Activated naive CD4-positive, alpha-beta T cell treated with anti-CD3 and anti-CD28 coated beads for 36 hours (primary cell): ENCODE measurements at regions not wholly inside any gene's neighbourhood (a gene's known extent, or its start where the extent isn't known, plus 50 kb on each side); places are given as distances from the start of the nearest gene placed in this dataset.

Source experiments
- CTCF ChIA-PET: fragments of 350-600 bp; sonication (Branson Sonifier 250); formaldehyde crosslinking; loops from one replicate; lab custom pipeline; 2021; ENCODE audit warnings: antibody characterized with exemption; lab: Charles Lee
- DNase-seq: peaks from one replicate; pipeline ENCODE4 v3.0.0-alpha.2; 2020
- H3K27ac Mint-ChIP-seq: one replicate; pipeline ENCODE4 v1.8.0; 2021; ENCODE audit warnings: mild to moderate bottlenecking, mixed read lengths
- H3K27me3 Mint-ChIP-seq: one replicate; pipeline ENCODE4 v1.8.0; 2021; ENCODE audit warnings: low read depth, mixed read lengths
- H3K36me3 Mint-ChIP-seq: one replicate; pipeline ENCODE4 v1.8.0; 2021; ENCODE audit warnings: low read depth, mixed read lengths
- H3K4me1 Mint-ChIP-seq: one replicate; pipeline ENCODE4 v1.8.0; 2021; ENCODE audit warnings: low read depth, mixed read lengths
- H3K4me3 Mint-ChIP-seq: one replicate; pipeline ENCODE4 v1.8.0; 2021; ENCODE audit warnings: mild to moderate bottlenecking, moderate library complexity, mixed read lengths
- H3K9me3 Mint-ChIP-seq: one replicate; pipeline ENCODE4 v1.8.0; 2021; ENCODE audit warnings: mixed read lengths
- intact Hi-C: fragments of 100-400 bp; cut with micrococcal nuclease; formaldehyde crosslinking; loops from one replicate; pipeline ENCODE4 v1.15.1; 2023

DNA sequence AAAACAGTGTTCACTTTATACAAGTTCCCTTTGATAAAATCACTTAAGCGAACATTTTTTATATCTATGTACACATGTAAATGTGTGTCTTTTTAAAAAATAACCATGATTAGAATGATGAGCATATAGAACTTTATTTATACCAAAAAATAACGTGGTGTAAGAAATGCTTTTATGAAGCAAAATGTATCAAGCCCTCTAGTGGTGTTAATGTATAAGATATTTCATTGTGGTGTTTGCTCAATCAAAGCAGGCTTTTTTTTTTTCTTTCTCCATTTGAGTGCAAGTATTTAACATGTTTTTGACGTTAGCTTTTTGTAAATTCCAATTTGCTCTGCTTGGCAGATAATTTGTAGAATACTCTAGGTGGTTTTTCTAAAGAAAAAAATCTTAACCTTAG lies 2092.4 kb upstream of the TENM3 start:
- H3K9me3 Mint-ChIP-seq = no peaks in the 10 kb centered on the region
- CTCF ChIA-PET = no interaction called here
- H3K27ac Mint-ChIP-seq = no peak overlapping the region
- H3K27me3 Mint-ChIP-seq = no peaks in the 10 kb centered on the region
- intact Hi-C loops = no loop called here
- DNase-seq = no peak
- no peak overlapping the region for H3K4me3 Mint-ChIP-seq
- no peaks in the 10 kb centered on the region for H3K4me1 Mint-ChIP-seq
- no peaks in the 10 kb centered on the region for H3K36me3 Mint-ChIP-seq

DNA sequence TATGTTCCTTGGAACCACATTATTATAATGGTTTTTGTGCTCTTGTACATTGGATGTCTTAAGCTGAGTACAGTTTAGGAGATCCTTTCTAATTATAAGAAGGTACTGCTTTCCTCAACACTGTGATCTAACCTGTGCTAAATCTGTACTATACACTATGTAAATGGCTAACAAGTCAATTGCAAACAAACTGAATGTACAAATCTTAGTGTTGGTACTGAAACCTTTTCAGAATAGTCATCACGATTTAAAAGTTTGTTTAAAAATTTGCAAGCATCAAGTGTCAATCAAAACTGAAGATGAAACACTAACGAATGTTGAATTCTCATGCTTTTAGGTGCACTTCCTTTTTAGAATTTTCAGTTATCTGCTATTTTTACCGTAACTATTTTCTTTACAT lies 2090.4 kb upstream of the TENM3 start:
- Mint-ChIP-seq H3K4me1 (no peaks in the 10 kb centered on the region), H3K36me3 (no peaks in the 10 kb centered on the region), H3K4me3 (no peak overlapping the region), H3K27me3 (no peaks in the 10 kb centered on the region), H3K27ac (no peak overlapping the region), H3K9me3 (no peaks in the 10 kb centered on the region)
- CTCF ChIA-PET = no interaction called here
- DNase-seq = no peak
- intact Hi-C loops = no loop called here

DNA sequence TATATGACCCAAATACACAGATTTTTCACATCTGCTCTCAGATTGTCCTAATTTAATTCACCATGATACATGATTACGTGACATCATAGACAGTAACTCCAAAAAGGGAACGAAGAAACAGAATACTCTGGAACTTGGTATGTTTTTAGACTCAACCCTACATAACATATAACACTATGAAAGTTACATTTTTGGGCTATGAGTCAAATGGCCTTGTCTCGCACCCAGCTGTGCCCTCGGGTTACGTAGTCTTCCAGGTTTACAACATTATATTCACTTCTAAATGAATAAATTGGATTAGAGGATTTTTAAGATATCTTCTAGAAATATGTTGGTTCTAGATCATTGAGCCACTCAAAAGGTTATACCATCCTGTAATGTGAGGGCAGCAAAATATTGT lies 2089.6 kb upstream of the TENM3 start:
- Mint-ChIP-seq H3K27me3 (no peaks in the 10 kb centered on the region), H3K4me1 (no peaks in the 10 kb centered on the region), H3K27ac (no peak overlapping the region), H3K9me3 (no peaks in the 10 kb centered on the region), H3K36me3 (no peaks in the 10 kb centered on the region), H3K4me3 (no peak overlapping the region)
- DNase-seq = no peak
- intact Hi-C loops = no loop called here
- CTCF ChIA-PET = no interaction called here

DNA sequence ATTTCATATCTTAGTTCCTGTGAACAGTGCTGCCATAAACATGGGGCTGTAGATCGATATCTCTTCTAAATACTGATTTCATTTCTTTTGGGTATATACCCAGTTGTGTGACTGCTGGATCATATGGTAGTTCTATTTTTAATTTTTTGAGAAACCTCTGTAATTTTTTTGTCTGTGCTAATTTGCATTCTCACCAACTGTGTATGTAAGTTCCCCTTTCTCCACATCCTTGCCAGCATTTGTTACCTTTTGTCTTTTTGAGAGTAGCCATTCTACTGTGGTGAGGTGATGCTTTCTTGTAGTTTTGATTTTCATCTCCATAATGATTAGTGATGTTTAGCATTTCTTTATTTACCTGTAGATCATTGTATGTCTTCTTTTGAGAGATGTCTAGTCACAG lies 2086.5 kb upstream of the TENM3 start:
- Mint-ChIP-seq H3K27ac (no peak overlapping the region), H3K27me3 (no peaks in the 10 kb centered on the region), H3K36me3 (no peaks in the 10 kb centered on the region), H3K4me3 (no peak overlapping the region), H3K9me3 (no peaks in the 10 kb centered on the region), H3K4me1 (no peaks in the 10 kb centered on the region)
- intact Hi-C loops = no loop called here
- CTCF ChIA-PET = no interaction called here
- no peak for DNase-seq

DNA sequence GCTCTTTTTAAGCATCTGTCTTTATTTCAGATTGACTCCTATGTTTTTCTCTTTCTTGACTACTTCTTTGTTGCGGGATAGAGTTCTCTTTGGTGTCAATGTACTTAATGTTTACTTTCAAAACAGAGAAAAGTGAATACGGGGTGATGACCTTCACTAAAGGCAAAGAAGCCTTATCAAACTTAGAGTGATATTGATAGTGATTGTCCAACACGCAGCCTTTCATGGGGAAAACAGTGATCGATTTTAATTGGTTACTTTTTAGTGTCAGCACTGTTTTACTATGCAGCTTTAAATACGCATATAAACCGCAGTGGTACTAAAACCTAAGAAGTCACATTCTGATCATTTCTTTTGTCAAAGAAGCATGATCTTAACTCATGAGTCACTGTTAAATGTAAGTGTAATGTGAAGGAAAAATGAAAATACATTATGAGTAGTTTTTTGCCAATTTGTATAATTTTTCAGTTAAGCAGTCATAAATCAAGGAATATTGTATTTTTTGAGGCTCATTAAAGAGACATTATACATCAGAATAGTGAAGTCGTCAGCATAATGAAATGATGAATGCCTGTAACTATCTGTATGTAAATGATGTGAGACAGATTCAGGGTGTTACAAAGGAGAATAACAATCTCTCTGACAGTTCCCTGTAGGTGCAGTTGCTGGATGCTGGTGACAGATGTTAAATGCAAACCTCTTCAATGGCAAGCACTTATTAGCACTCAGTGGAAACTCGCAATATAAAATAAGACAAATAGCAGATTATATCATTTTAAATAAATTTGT lies 2082.8 kb upstream of the TENM3 start:
- no peak overlapping the region for H3K27ac Mint-ChIP-seq
- H3K27me3 Mint-ChIP-seq = no peaks in the 10 kb centered on the region
- no peaks in the 10 kb centered on the region for H3K9me3 Mint-ChIP-seq
- intact Hi-C loops = no loop called here
- no peaks in the 10 kb centered on the region for H3K4me1 Mint-ChIP-seq
- H3K36me3 Mint-ChIP-seq = no peaks in the 10 kb centered on the region
- H3K4me3 Mint-ChIP-seq = no peak overlapping the region
- no peak for DNase-seq
- CTCF ChIA-PET = interaction anchor here (0.6 kb wide), 1 partner anchor 11 kb away, joined by 3 read pairs; no protein-coding TSS in a partner anchor

DNA sequence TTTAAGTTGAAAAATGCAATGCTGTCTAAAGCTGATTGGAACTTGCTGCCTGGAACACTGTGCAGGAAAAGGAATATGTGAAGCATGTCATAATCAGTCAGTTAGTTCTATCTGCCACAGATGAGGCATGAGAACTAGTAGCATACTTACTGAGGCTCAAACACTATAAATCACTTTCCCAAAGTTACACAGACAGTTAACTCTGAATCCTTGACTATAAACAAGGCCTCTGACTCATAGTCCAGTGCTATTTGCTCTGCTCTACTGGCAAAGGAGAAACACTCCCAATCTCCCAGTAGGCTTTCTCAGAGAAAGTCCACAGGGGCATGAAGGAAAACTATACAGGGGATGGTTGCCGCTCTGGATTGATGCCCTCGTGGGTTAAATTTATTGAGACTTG lies 2078.4 kb upstream of the TENM3 start:
- CTCF ChIA-PET = no interaction called here
- Mint-ChIP-seq H3K27me3 (no peaks in the 10 kb centered on the region), H3K27ac (no peak overlapping the region), H3K9me3 (no peaks in the 10 kb centered on the region), H3K4me1 (no peaks in the 10 kb centered on the region), H3K36me3 (no peaks in the 10 kb centered on the region), H3K4me3 (no peak overlapping the region)
- intact Hi-C loops = no loop called here
- no peak for DNase-seq

DNA sequence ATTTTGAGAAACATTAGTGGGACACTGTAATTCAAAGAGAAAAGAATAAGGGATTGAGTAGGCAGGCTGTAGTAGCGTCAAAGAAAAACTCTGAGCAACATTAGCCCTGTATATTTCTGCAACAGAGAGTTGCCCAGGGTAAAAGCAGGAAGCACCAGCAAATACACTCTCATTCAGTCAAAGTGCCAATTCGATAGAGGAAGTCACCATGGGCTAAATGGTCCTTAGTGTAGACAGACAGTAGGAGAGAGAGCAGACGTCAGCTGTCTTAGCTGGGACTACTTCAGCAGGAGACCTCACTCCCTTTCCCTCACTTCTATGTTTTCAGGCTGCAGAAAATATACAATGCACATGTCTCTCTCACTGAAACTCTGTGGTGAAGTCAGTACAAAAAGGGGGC lies 2073.8 kb upstream of the TENM3 start:
- CTCF ChIA-PET = no interaction called here
- Mint-ChIP-seq H3K9me3 (peaks cover 4% of the 10 kb centered on the region), H3K27me3 (no peaks in the 10 kb centered on the region), H3K4me1 (no peaks in the 10 kb centered on the region), H3K27ac (no peak overlapping the region), H3K4me3 (no peak overlapping the region), H3K36me3 (no peaks in the 10 kb centered on the region)
- no peak for DNase-seq
- intact Hi-C loops = no loop called here

DNA sequence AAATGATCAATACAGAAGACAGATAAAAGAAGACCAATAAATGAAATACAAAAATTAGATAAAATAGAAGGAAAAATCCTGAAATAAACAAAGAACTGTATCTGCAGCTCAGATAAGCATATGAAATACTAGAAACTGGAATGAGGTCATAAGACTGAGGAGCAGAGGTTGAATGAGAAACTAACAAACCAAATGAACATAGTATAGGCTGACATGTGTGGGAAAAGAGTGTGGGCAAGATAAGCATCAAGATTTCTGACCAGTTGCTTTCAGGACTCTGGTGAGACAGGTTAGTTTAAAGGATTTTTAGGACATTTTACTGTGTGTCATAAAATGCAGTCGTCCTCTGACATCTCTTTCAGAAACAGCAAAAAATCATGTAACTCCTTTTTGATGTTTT lies 2073.2 kb upstream of the TENM3 start:
- Mint-ChIP-seq H3K4me1 (no peaks in the 10 kb centered on the region), H3K36me3 (no peaks in the 10 kb centered on the region), H3K9me3 (peaks cover 4% of the 10 kb centered on the region), H3K27ac (no peak overlapping the region), H3K27me3 (no peaks in the 10 kb centered on the region), H3K4me3 (no peak overlapping the region)
- CTCF ChIA-PET = no interaction called here
- intact Hi-C loops = no loop called here
- DNase-seq = no peak

DNA sequence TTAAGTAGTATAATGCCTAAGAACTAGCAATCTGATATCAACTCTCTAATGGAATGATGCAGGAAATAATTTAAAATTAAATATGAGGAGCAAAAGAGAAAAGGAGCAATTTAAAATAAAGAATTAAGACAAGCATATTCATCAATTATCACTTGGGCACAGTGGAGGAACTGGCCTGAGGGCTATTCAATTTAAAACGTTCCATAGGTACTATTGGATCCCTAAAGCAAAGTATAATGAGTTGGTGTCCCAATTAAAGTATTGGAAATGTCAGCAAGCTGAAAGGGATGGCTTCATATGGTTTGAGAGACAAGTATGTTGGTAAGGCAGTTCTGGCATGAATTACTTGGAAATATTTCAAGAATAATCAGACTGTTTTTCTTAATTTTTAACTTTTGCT lies 2064.1 kb upstream of the TENM3 start:
- no peak overlapping the region for H3K4me3 Mint-ChIP-seq
- no peaks in the 10 kb centered on the region for H3K36me3 Mint-ChIP-seq
- no peaks in the 10 kb centered on the region for H3K27me3 Mint-ChIP-seq
- intact Hi-C loops = no loop called here
- CTCF ChIA-PET = no interaction called here
- H3K27ac Mint-ChIP-seq = no peak overlapping the region
- H3K9me3 Mint-ChIP-seq = peaks cover 5% of the 10 kb centered on the region
- H3K4me1 Mint-ChIP-seq = no peaks in the 10 kb centered on the region
- no peak for DNase-seq

DNA sequence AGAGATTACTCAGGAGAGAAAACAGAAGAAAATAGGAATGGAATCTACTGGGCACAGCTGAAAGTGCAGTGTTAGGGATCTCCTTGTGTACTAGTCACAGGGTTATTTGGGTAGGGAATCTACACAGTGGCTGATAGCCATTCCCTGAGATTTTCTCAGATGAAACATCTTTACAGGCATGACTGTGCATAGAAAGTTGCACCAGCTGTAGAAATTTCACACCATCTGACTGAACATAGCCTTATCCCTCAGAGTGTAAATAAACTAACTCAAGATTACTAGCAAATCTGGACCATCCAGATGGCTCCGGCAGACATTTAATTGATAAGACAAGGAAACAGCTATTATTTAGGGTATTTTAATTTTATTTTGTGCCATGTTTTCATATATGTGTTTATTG lies 2053.5 kb upstream of the TENM3 start:
- no peak overlapping the region for H3K4me3 Mint-ChIP-seq
- H3K27ac Mint-ChIP-seq = no peak overlapping the region
- intact Hi-C loops = no loop called here
- no peaks in the 10 kb centered on the region for H3K36me3 Mint-ChIP-seq
- H3K4me1 Mint-ChIP-seq = no peaks in the 10 kb centered on the region
- no peaks in the 10 kb centered on the region for H3K27me3 Mint-ChIP-seq
- H3K9me3 Mint-ChIP-seq = no peaks in the 10 kb centered on the region
- CTCF ChIA-PET = no interaction called here
- DNase-seq = no peak

DNA sequence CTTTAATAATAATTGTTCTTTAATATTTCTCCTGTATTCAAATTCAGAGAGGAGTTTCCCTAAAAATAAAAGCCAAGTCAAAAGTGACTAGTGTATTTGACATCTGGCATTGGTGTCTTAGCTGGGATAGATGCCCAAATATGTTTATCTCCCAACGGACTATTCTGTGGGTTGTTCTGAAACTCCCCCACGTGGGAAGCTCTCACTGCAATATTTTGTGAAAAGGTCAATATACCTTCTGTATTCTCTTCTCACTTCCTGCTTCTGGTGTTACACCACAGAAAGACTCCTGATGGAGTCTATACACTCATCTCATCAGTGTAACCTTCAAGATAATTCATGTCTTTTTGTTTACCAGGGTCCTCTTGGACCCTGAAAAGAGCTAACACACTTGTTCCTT lies 2052.8 kb upstream of the TENM3 start:
- DNase-seq = no peak
- CTCF ChIA-PET = no interaction called here
- no peaks in the 10 kb centered on the region for H3K9me3 Mint-ChIP-seq
- H3K4me1 Mint-ChIP-seq = no peaks in the 10 kb centered on the region
- no peaks in the 10 kb centered on the region for H3K27me3 Mint-ChIP-seq
- intact Hi-C loops = no loop called here
- no peak overlapping the region for H3K27ac Mint-ChIP-seq
- no peak overlapping the region for H3K4me3 Mint-ChIP-seq
- no peaks in the 10 kb centered on the region for H3K36me3 Mint-ChIP-seq

DNA sequence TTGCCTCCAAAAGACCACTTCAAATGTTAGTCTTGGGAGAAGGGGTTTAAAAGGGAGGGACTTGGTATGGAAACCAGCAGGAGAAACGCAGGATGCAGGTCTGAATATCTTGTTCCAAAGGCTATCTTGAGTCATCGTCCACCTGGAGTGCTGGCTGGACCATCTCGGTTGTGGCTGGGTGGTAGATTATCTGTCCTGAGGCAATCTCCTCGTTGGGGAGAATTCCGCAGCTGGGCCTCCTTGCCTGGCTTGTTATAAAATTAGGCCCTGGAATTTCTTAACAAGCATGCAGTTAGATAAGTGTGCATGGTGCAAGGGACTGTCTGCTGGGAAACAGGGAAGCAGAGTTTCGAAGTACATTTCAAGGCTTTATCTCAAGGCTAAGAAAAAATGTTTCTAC lies 2045.7 kb upstream of the TENM3 start:
- intact Hi-C loops = no loop called here
- H3K36me3 Mint-ChIP-seq = no peaks in the 10 kb centered on the region
- no peak overlapping the region for H3K27ac Mint-ChIP-seq
- CTCF ChIA-PET = no interaction called here
- DNase-seq = no peak
- no peak overlapping the region for H3K4me3 Mint-ChIP-seq
- H3K4me1 Mint-ChIP-seq = no peaks in the 10 kb centered on the region
- H3K27me3 Mint-ChIP-seq = no peaks in the 10 kb centered on the region
- no peaks in the 10 kb centered on the region for H3K9me3 Mint-ChIP-seq

DNA sequence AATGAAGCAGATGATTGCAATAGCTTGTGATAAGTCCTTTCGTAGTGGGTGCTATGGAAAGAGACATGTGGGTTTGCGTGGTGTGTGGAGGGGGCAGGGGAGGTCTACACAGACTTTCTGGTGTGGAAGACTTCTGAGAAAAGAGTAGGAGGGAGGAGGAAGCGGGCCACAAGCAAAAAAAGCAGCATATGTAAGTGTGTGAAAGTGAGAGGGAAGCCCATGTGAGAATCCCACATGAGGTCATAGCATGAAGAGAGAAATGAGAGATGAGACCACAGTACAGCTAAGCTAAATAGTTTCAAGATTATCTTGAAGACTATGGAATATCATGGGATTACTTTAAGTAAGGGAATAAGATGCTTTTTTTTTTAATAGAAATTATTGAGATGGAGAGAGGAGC lies 2039.9 kb upstream of the TENM3 start:
- CTCF ChIA-PET = no interaction called here
- Mint-ChIP-seq H3K27me3 (no peaks in the 10 kb centered on the region), H3K4me3 (no peak overlapping the region), H3K4me1 (no peaks in the 10 kb centered on the region), H3K36me3 (no peaks in the 10 kb centered on the region), H3K27ac (no peak overlapping the region), H3K9me3 (no peaks in the 10 kb centered on the region)
- intact Hi-C loops = no loop called here
- no peak for DNase-seq
